ENCODE measurements at regions not wholly inside any gene's neighbourhood (a gene's known extent, or its start where the extent isn't known, plus 50 kb on each side); places are given as distances from the start of the nearest gene placed in this dataset.

DNA sequence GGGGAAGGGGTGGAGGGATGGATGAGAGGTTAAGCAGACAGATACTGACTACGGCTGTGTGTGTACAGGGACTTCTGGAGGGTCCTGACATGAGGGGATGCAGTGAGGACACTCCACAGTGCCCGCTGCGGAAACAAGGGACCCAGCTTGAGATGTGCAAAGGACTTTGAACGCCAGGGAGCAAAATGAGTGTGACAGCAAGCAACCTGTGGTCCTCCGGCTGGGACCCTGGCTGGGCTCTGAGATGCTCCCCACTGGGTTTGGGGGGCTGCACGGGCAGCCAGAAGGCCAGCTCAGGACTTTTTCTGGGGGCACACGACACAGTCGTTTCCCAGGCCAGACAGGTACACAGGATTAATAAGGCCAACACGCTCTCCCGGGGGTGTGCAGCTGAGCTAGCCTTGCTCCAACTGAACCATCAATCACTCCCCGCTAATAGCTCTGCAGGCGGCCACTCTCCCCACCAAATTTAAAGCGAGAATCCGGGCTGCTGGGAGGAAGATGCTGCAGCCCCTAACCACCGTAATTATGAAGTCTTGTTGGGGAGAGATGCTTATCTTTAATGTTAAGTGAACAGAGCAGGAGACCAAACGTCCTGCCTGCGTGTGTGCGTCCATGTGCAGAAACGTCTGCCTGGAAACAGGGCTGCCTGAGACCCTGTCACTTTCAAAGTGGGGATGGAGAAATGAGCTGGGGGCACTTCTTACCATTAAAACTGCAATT lies 51.6 kb upstream of the DLK1 start:
- no peaks in the 10 kb centered on the region for H3K36me3 ChIP-seq
- H3K9me3 ChIP-seq = no peaks in the 10 kb centered on the region
- TF ChIP-seq, protein P1, sequence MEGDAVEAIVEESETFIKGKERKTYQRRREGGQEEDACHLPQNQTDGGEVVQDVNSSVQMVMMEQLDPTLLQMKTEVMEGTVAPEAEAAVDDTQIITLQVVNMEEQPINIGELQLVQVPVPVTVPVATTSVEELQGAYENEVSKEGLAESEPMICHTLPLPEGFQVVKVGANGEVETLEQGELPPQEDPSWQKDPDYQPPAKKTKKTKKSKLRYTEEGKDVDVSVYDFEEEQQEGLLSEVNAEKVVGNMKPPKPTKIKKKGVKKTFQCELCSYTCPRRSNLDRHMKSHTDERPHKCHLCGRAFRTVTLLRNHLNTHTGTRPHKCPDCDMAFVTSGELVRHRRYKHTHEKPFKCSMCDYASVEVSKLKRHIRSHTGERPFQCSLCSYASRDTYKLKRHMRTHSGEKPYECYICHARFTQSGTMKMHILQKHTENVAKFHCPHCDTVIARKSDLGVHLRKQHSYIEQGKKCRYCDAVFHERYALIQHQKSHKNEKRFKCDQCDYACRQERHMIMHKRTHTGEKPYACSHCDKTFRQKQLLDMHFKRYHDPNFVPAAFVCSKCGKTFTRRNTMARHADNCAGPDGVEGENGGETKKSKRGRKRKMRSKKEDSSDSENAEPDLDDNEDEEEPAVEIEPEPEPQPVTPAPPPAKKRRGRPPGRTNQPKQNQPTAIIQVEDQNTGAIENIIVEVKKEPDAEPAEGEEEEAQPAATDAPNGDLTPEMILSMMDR (IDR thresholded peaks at IDR 0.05) = no peak
- TF ChIP-seq POLR2AphosphoS5 (IDR thresholded peaks at IDR 0.05; ENCODE audit: insufficient read depth in 1 of 2, low read depth in 1 of 2) = no peak
- TF ChIP-seq POLR2A (IDR thresholded peaks at IDR 0.05) = no peak
- H3K4me3 ChIP-seq = no peak overlapping the region
- peaks cover 44% of the 10 kb centered on the region for H3K4me1 ChIP-seq
- H3K27ac ChIP-seq = no peak overlapping the region
- no peak for DNase-seq (ENCODE audit: extremely low spot score in 2 of 2)
- intact Hi-C loops (cut with DNase I) = no loop called here
- H3K27me3 ChIP-seq = no peaks in the 10 kb centered on the region

- Histone ChIP-seq H3K9me3 (no peaks in the 10 kb centered on the region), H3K4me3 (no peak overlapping the region), H3K4me1 (peaks cover 53% of the 10 kb centered on the region), H3K36me3 (no peaks in the 10 kb centered on the region), H3K27ac (peak overlapping the region; percentile 93), H3K27me3 (no peaks in the 10 kb centered on the region)
- intact Hi-C loops (cut with DNase I) = no loop called here
- TF ChIP-seq POLR2AphosphoS5 (IDR thresholded peaks at IDR 0.05; ENCODE audit: insufficient read depth in 1 of 2, low read depth in 1 of 2) = no peak
- no peak for TF ChIP-seq POLR2A (IDR thresholded peaks at IDR 0.05)
- TF ChIP-seq, protein P1 (IDR thresholded peaks at IDR 0.05) = no peak
- no peak for DNase-seq (ENCODE audit: extremely low spot score in 2 of 2)
These were observed 50.7 kb upstream of the DLK1 start for GRCh38 chr14:100675699-100676684.

Measured in vagina (tissue), 2 donors.